SK-N-MC (cell line): ENCODE measurements at regions not wholly inside any gene's neighbourhood (a gene's known extent, or its start where the extent isn't known, plus 50 kb on each side); places are given as distances from the start of the nearest gene placed in this dataset.

Experiments used
- EZH2 ChIP-seq: fragments of 200-600 bp; sonication (generic); IDR thresholded peaks from one replicate; pipeline ENCODE4 v1.6.1; 2017; ENCODE audit warnings: antibody characterized with exemption
- FOXP2 ChIP-seq: optimal IDR thresholded peaks from 2 replicates; pipeline ENCODE3; 2011; ENCODE audit warnings: mild to moderate bottlenecking, moderate library complexity; ENCODE audit not compliant: insufficient read depth; ENCODE audit errors: extremely low read length, control extremely low read depth
- POLR2AphosphoS5 ChIP-seq: IDR thresholded peaks from 2 replicates; pipeline ENCODE4 v1.6.1; 2012; ENCODE audit warnings: mild to moderate bottlenecking, low read depth, low read length, borderline replicate concordance

DNA sequence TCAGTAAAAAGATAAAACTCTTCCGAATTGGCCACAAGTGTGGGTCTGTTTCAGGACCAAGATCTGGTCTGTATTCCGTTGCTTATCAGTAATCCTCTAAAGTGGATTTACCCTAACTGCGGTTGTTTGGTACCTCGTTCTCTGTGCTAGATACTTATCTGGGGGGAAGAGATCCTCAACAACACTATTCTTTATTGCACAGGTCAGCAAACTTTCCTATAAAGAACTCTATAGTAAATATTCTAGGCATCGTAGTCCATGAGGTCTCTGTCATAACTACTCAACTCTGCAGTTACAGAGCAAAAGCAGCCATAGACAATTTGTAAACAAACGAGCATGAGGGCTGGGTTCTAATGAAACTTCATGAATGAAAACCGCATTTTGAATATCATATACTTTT lies 335.8 kb upstream of the KIF2A start:
- TF ChIP-seq POLR2AphosphoS5 (no peak), EZH2 (no peak), FOXP2 (no peak)
